ENCODE measurements at regions not wholly inside any gene's neighbourhood (a gene's known extent, or its start where the extent isn't known, plus 50 kb on each side); places are given as distances from the start of the nearest gene placed in this dataset.

DNA sequence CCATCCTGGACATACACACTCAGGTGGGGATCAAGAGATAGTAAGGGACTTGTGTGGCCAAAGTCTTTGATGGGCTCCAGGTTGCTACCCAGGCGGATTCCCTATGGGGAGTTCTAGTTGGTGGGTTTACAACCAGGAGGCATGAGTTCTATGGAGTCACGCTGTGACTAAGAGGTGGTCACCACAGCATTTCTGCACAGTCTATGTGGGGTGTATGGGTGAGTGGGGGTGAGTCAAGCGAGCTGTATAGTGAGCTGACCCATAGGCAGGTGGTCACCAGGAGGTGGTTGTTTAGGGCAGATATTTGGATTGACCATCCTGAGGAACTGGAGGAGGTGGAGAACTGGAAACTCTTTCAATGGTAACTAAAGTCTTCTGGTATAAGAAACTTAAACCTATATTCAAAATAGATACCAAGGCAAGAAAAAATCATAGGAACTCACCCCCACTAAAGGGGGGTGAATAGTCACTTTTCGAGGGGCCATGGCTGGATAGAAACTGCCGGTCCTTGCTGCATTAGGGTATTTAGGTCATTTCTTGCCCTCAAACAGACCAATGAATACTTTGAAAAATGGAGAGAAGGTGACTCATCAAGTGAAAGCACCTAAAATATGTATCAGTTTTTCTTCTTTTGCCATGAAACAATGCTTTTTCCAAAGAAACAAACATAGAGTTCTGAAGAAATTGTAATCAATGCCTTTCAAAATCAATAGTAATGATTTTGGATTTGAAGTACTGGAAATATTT lies 84.3 kb upstream of the NRN1 start:
- H3K36me3 ChIP-seq (ENCODE audit: control insufficient read depth in 2 of 2, insufficient read depth in 1 of 2, low read length in 2 of 2) = no peaks in the 10 kb centered on the region
- no peaks in the 10 kb centered on the region for H3K4me1 ChIP-seq (ENCODE audit: control insufficient read depth, insufficient read depth, low read length)
- no peak overlapping the region for H3K27ac ChIP-seq (ENCODE audit: extremely low read depth, low read depth, low read length)
- H3K9me3 ChIP-seq (ENCODE audit: control insufficient read depth, insufficient read depth, low read depth, low read length) = no peaks in the 10 kb centered on the region
- H3K4me3 ChIP-seq (ENCODE audit: low read depth, low read length) = no peak overlapping the region
- POLR2A ChIA-PET = no interaction called here
- CTCF ChIA-PET = interaction anchor here (0.5 to 0.6 kb wide), 2 partner anchors 41 to 372 kb away, joined by 3 read pairs; no protein-coding TSS in a partner anchor
- TF ChIP-seq ZNF48 (tag by site-specific recombination; IDR thresholded peaks at IDR 0.05) (no peak), ZNF121 (tag by site-specific recombination; IDR thresholded peaks at IDR 0.05) (no peak), FEZF1 (tag by site-specific recombination; IDR thresholded peaks at IDR 0.05) (no peak), ZNF701 (tag by site-specific recombination; IDR thresholded peaks at IDR 0.05) (no peak), ZNF2 (tag by site-specific recombination; IDR thresholded peaks at IDR 0.05) (no peak), BCL11B (tag by site-specific recombination; IDR thresholded peaks at IDR 0.05; ENCODE audit: low read depth) (no peak), ZSCAN30 (tag by site-specific recombination; IDR thresholded peaks at IDR 0.05) (no peak), SP2 (tag by site-specific recombination; IDR thresholded peaks at IDR 0.05) (no peak), SP3 (tag by site-specific recombination; IDR thresholded peaks at IDR 0.05) (no peak), ZNF274 (IDR thresholded peaks at IDR 0.05; ENCODE audit: low read length) (no peak), ZNF274 (tag by site-specific recombination; IDR thresholded peaks at IDR 0.05; ENCODE audit: borderline replicate concordance) (no peak), ZNF354C (tag by site-specific recombination; IDR thresholded peaks at IDR 0.05; ENCODE audit: borderline replicate concordance, low read depth) (no peak), ZNF169 (tag by site-specific recombination; IDR thresholded peaks at IDR 0.05) (no peak), YY2 (tag by site-specific recombination; IDR thresholded peaks at IDR 0.05) (no peak), ZNF366 (tag by site-specific recombination; conservative IDR thresholded peaks at IDR 0.05) (no peak), ZNF394 (tag by site-specific recombination; IDR thresholded peaks at IDR 0.05; ENCODE audit: borderline replicate concordance) (no peak)
- TF ChIP-seq, protein P1, sequence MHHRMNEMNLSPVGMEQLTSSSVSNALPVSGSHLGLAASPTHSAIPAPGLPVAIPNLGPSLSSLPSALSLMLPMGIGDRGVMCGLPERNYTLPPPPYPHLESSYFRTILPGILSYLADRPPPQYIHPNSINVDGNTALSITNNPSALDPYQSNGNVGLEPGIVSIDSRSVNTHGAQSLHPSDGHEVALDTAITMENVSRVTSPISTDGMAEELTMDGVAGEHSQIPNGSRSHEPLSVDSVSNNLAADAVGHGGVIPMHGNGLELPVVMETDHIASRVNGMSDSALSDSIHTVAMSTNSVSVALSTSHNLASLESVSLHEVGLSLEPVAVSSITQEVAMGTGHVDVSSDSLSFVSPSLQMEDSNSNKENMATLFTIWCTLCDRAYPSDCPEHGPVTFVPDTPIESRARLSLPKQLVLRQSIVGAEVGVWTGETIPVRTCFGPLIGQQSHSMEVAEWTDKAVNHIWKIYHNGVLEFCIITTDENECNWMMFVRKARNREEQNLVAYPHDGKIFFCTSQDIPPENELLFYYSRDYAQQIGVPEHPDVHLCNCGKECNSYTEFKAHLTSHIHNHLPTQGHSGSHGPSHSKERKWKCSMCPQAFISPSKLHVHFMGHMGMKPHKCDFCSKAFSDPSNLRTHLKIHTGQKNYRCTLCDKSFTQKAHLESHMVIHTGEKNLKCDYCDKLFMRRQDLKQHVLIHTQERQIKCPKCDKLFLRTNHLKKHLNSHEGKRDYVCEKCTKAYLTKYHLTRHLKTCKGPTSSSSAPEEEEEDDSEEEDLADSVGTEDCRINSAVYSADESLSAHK (tag by site-specific recombination; IDR thresholded peaks at IDR 0.05) = no peak
- TF ChIP-seq, protein P2, sequence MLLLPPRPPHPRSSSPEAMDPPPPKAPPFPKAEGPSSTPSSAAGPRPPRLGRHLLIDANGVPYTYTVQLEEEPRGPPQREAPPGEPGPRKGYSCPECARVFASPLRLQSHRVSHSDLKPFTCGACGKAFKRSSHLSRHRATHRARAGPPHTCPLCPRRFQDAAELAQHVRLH (tag by site-specific recombination; IDR thresholded peaks at IDR 0.05) = no peak
- TF ChIP-seq, protein P3, sequence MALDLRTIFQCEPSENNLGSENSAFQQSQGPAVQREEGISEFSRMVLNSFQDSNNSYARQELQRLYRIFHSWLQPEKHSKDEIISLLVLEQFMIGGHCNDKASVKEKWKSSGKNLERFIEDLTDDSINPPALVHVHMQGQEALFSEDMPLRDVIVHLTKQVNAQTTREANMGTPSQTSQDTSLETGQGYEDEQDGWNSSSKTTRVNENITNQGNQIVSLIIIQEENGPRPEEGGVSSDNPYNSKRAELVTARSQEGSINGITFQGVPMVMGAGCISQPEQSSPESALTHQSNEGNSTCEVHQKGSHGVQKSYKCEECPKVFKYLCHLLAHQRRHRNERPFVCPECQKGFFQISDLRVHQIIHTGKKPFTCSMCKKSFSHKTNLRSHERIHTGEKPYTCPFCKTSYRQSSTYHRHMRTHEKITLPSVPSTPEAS (tag by site-specific recombination; IDR thresholded peaks at IDR 0.05) = no peak

DNA sequence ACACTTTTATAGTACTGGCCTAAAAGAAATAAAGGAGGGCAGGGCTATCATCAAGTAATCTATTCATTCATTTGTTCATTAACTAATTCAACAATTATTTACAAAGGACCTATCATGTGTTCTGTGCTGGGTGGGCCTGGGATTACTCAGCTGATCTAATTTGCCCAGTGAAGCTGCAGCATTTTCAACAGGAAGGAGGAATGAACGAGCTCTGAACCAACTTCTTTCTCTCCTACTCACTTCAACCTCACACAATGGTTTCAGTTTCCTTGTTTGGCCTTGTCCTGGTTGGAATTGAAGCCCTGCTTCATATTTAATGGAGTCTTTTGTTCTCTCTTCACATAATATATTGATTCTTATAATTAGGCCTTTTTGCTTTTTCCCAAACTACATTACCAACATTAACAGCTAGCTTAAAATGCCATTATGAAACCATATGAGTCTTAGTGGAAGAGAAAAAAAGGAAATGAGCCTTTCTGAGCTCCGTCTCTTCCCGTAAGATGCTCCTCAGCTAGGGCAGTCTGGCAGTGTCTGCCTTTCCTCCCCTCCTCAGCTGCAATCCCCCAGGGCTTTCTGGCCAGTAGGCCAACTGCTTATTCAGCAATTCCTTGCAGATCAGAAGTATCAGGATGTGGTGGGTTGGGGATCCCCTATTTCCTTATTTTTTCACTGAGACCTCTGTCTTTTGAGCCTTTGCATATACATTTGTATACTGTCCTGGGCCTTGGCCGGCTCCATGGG lies 79.4 kb upstream of the NRN1 start:
- ChIA-PET CTCF (interaction anchor here (1.2 kb wide), 1 partner anchor 15 kb away, joined by 4 read pairs; no protein-coding TSS in a partner anchor), POLR2A (no interaction called here)
- H3K27ac ChIP-seq (ENCODE audit: extremely low read depth, low read depth, low read length) = no peak overlapping the region
- no peaks in the 10 kb centered on the region; the same call in 1 of the 2 replicates for H3K9me3 ChIP-seq (ENCODE audit: control insufficient read depth, insufficient read depth, low read depth, low read length)
- no peaks in the 10 kb centered on the region for H3K4me1 ChIP-seq (ENCODE audit: control insufficient read depth, insufficient read depth, low read length)
- H3K36me3 ChIP-seq (ENCODE audit: control insufficient read depth in 2 of 2, insufficient read depth in 1 of 2, low read length in 2 of 2) = no peaks in the 10 kb centered on the region
- no peak overlapping the region for H3K4me3 ChIP-seq (ENCODE audit: low read depth, low read length)
- TF ChIP-seq ZNF529 (tag by site-specific recombination; IDR thresholded peaks at IDR 0.05; ENCODE audit: insufficient replicate concordance) (no peak), MYNN (tag by site-specific recombination; IDR thresholded peaks at IDR 0.05; ENCODE audit: borderline replicate concordance) (no peak), ZNF341 (tag by site-specific recombination; IDR thresholded peaks at IDR 0.05; ENCODE audit: low read depth) (no peak), ZNF600 (tag by site-specific recombination; IDR thresholded peaks at IDR 0.05) (no peak), GLIS2 (tag by site-specific recombination; IDR thresholded peaks at IDR 0.05) (no peak), GLIS1 (tag by site-specific recombination; IDR thresholded peaks at IDR 0.05) (no peak), HOXC10 (CRISPR knock-in tag; IDR thresholded peaks at IDR 0.05) (no peak), ZXDB (tag by site-specific recombination; IDR thresholded peaks at IDR 0.05) (no peak)
- TF ChIP-seq, protein P4, sequence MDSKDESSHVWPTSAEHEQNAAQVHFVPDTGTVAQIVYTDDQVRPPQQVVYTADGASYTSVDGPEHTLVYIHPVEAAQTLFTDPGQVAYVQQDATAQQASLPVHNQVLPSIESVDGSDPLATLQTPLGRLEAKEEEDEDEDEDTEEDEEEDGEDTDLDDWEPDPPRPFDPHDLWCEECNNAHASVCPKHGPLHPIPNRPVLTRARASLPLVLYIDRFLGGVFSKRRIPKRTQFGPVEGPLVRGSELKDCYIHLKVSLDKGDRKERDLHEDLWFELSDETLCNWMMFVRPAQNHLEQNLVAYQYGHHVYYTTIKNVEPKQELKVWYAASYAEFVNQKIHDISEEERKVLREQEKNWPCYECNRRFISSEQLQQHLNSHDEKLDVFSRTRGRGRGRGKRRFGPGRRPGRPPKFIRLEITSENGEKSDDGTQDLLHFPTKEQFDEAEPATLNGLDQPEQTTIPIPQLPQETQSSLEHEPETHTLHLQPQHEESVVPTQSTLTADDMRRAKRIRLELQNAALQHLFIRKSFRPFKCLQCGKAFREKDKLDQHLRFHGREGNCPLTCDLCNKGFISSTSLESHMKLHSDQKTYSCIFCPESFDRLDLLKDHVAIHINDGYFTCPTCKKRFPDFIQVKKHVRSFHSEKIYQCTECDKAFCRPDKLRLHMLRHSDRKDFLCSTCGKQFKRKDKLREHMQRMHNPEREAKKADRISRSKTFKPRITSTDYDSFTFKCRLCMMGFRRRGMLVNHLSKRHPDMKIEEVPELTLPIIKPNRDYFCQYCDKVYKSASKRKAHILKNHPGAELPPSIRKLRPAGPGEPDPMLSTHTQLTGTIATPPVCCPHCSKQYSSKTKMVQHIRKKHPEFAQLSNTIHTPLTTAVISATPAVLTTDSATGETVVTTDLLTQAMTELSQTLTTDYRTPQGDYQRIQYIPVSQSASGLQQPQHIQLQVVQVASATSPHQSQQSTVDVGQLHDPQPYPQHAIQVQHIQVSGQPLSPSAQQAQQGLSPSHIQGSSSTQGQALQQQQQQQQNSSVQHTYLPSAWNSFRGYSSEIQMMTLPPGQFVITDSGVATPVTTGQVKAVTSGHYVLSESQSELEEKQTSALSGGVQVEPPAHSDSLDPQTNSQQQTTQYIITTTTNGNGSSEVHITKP (tag by site-specific recombination; IDR thresholded peaks at IDR 0.05) = no peak

All from HEK293 (cell line).